ENCODE measurements at regions not wholly inside any gene's neighbourhood (a gene's known extent, or its start where the extent isn't known, plus 50 kb on each side); places are given as distances from the start of the nearest gene placed in this dataset.

- H3K4me3 ChIP-seq (ENCODE audit: low read depth, low read length): no peak overlapping the region
- no peak overlapping the region for H3K9ac ChIP-seq (ENCODE audit: low read length)
- no peaks in the 10 kb centered on the region for H3K9me3 ChIP-seq (ENCODE audit: control insufficient read depth, insufficient read depth, low read depth, low read length)
- H3K4me1 ChIP-seq (ENCODE audit: control insufficient read depth, insufficient read depth, low read length): peaks cover 4% of the 10 kb centered on the region; the same call in 1 of the 2 replicates
- H3K36me3 ChIP-seq (ENCODE audit: control insufficient read depth, insufficient read depth, low read length): no peaks in the 10 kb centered on the region
- no peak overlapping the region for H3K27ac ChIP-seq (ENCODE audit: low read depth, low read length)
- no peaks in the 10 kb centered on the region for H3K27me3 ChIP-seq (ENCODE audit: control insufficient read depth, insufficient read depth, low read length)
These were observed 474.8 kb downstream of the EFNA5 start for GRCh38 chr5:107195890-107196395.

- H3K4me3 ChIP-seq (ENCODE audit: low read depth, low read length): no peak overlapping the region
- H3K4me1 ChIP-seq (ENCODE audit: control insufficient read depth, insufficient read depth, low read length): no peaks in the 10 kb centered on the region
- H3K36me3 ChIP-seq (ENCODE audit: control insufficient read depth, insufficient read depth, low read length): no peaks in the 10 kb centered on the region
- no peaks in the 10 kb centered on the region for H3K27me3 ChIP-seq (ENCODE audit: control insufficient read depth, insufficient read depth, low read length)
- no peak overlapping the region for H3K9ac ChIP-seq (ENCODE audit: low read length)
- no peak overlapping the region for H3K27ac ChIP-seq (ENCODE audit: low read depth, low read length)
- H3K9me3 ChIP-seq (ENCODE audit: control insufficient read depth, insufficient read depth, low read depth, low read length): 0 out of 2 replicates have a peak, but pooled peaks cover 2% of the 10 kb centered on the region
These were observed 485.9 kb downstream of the EFNA5 start for GRCh38 chr5:107184871-107185270.

GRCh38 chr5:107184066-107184465 lies 486.7 kb downstream of the EFNA5 start:
- no peak overlapping the region for H3K27ac ChIP-seq (ENCODE audit: low read depth, low read length)
- no peak overlapping the region for H3K9ac ChIP-seq (ENCODE audit: low read length)
- H3K4me3 ChIP-seq (ENCODE audit: low read depth, low read length): no peak overlapping the region
- no peaks in the 10 kb centered on the region for H3K36me3 ChIP-seq (ENCODE audit: control insufficient read depth, insufficient read depth, low read length)
- 0 out of 2 replicates have a peak, but pooled peaks cover 2% of the 10 kb centered on the region for H3K9me3 ChIP-seq (ENCODE audit: control insufficient read depth, insufficient read depth, low read depth, low read length)
- H3K4me1 ChIP-seq (ENCODE audit: control insufficient read depth, insufficient read depth, low read length): no peaks in the 10 kb centered on the region
- no peaks in the 10 kb centered on the region for H3K27me3 ChIP-seq (ENCODE audit: control insufficient read depth, insufficient read depth, low read length)

GRCh38 chr5:107170620-107171019 lies 500.1 kb downstream of the EFNA5 start:
- H3K4me3 ChIP-seq (ENCODE audit: low read depth, low read length): no peak overlapping the region
- no peaks in the 10 kb centered on the region for H3K36me3 ChIP-seq (ENCODE audit: control insufficient read depth, insufficient read depth, low read length)
- no peak overlapping the region for H3K27ac ChIP-seq (ENCODE audit: low read depth, low read length)
- H3K9me3 ChIP-seq (ENCODE audit: control insufficient read depth, insufficient read depth, low read depth, low read length): peaks cover 29% of the 10 kb centered on the region
- no peaks in the 10 kb centered on the region for H3K27me3 ChIP-seq (ENCODE audit: control insufficient read depth, insufficient read depth, low read length)
- H3K4me1 ChIP-seq (ENCODE audit: control insufficient read depth, insufficient read depth, low read length): no peaks in the 10 kb centered on the region
- no peak overlapping the region for H3K9ac ChIP-seq (ENCODE audit: low read length)

- H3K36me3 ChIP-seq (ENCODE audit: control insufficient read depth, insufficient read depth, low read length): no peaks in the 10 kb centered on the region
- H3K27ac ChIP-seq (ENCODE audit: low read depth, low read length): no peak overlapping the region
- H3K9ac ChIP-seq (ENCODE audit: low read length): no peak overlapping the region
- no peaks in the 10 kb centered on the region for H3K4me1 ChIP-seq (ENCODE audit: control insufficient read depth, insufficient read depth, low read length)
- H3K9me3 ChIP-seq (ENCODE audit: control insufficient read depth, insufficient read depth, low read depth, low read length): peaks cover 29% of the 10 kb centered on the region
- H3K4me3 ChIP-seq (ENCODE audit: low read depth, low read length): no peak overlapping the region
- no peaks in the 10 kb centered on the region for H3K27me3 ChIP-seq (ENCODE audit: control insufficient read depth, insufficient read depth, low read length)
These were observed 500.9 kb downstream of the EFNA5 start for GRCh38 chr5:107169867-107170266.

GRCh38 chr5:107168848-107169752 lies 501.6 kb downstream of the EFNA5 start:
- no peaks in the 10 kb centered on the region for H3K36me3 ChIP-seq (ENCODE audit: control insufficient read depth, insufficient read depth, low read length)
- H3K4me3 ChIP-seq (ENCODE audit: low read depth, low read length): no peak overlapping the region
- no peaks in the 10 kb centered on the region for H3K27me3 ChIP-seq (ENCODE audit: control insufficient read depth, insufficient read depth, low read length)
- no peak overlapping the region for H3K9ac ChIP-seq (ENCODE audit: low read length)
- H3K27ac ChIP-seq (ENCODE audit: low read depth, low read length): no peak overlapping the region
- peaks cover 26% of the 10 kb centered on the region for H3K9me3 ChIP-seq (ENCODE audit: control insufficient read depth, insufficient read depth, low read depth, low read length)
- no peaks in the 10 kb centered on the region for H3K4me1 ChIP-seq (ENCODE audit: control insufficient read depth, insufficient read depth, low read length)

- Histone ChIP-seq H3K4me1 (ENCODE audit: control insufficient read depth, insufficient read depth, low read length) (no peaks in the 10 kb centered on the region), H3K9ac (ENCODE audit: low read length) (no peak overlapping the region), H3K27ac (ENCODE audit: low read depth, low read length) (no peak overlapping the region), H3K27me3 (ENCODE audit: control insufficient read depth, insufficient read depth, low read length) (no peaks in the 10 kb centered on the region), H3K9me3 (ENCODE audit: control insufficient read depth, insufficient read depth, low read depth, low read length) (peaks cover 23% of the 10 kb centered on the region), H3K36me3 (ENCODE audit: control insufficient read depth, insufficient read depth, low read length) (no peaks in the 10 kb centered on the region), H3K4me3 (ENCODE audit: low read depth, low read length) (no peak overlapping the region)
These were observed 502.7 kb downstream of the EFNA5 start for GRCh38 chr5:107168086-107168485.

- Histone ChIP-seq H3K27me3 (ENCODE audit: control insufficient read depth, insufficient read depth, low read length) (no peaks in the 10 kb centered on the region), H3K27ac (ENCODE audit: low read depth, low read length) (no peak overlapping the region), H3K9me3 (ENCODE audit: control insufficient read depth, insufficient read depth, low read depth, low read length) (peaks cover 11% of the 10 kb centered on the region), H3K9ac (ENCODE audit: low read length) (no peak overlapping the region), H3K36me3 (ENCODE audit: control insufficient read depth, insufficient read depth, low read length) (no peaks in the 10 kb centered on the region), H3K4me1 (ENCODE audit: control insufficient read depth, insufficient read depth, low read length) (no peaks in the 10 kb centered on the region), H3K4me3 (ENCODE audit: low read depth, low read length) (no peak overlapping the region)
These were observed 505.4 kb downstream of the EFNA5 start for GRCh38 chr5:107165296-107165695.

- H3K27me3 ChIP-seq (ENCODE audit: control insufficient read depth, insufficient read depth, low read length): no peaks in the 10 kb centered on the region
- H3K36me3 ChIP-seq (ENCODE audit: control insufficient read depth, insufficient read depth, low read length): no peaks in the 10 kb centered on the region
- H3K9ac ChIP-seq (ENCODE audit: low read length): no peak overlapping the region
- no peak overlapping the region for H3K27ac ChIP-seq (ENCODE audit: low read depth, low read length)
- H3K4me1 ChIP-seq (ENCODE audit: control insufficient read depth, insufficient read depth, low read length): no peaks in the 10 kb centered on the region
- H3K9me3 ChIP-seq (ENCODE audit: control insufficient read depth, insufficient read depth, low read depth, low read length): no peaks in the 10 kb centered on the region
- no peak overlapping the region for H3K4me3 ChIP-seq (ENCODE audit: low read depth, low read length)
These were observed 512.9 kb downstream of the EFNA5 start for GRCh38 chr5:107157809-107158208.

GRCh38 chr5:107155707-107156106 lies 515.0 kb downstream of the EFNA5 start:
- Histone ChIP-seq H3K9ac (ENCODE audit: low read length) (no peak overlapping the region), H3K27ac (ENCODE audit: low read depth, low read length) (no peak overlapping the region), H3K9me3 (ENCODE audit: control insufficient read depth, insufficient read depth, low read depth, low read length) (no peaks in the 10 kb centered on the region)

GRCh38 chr5:107154593-107154992 lies 516.1 kb downstream of the EFNA5 start:
- H3K9me3 ChIP-seq (ENCODE audit: control insufficient read depth, insufficient read depth, low read depth, low read length): no peaks in the 10 kb centered on the region
- no peak overlapping the region for H3K27ac ChIP-seq (ENCODE audit: low read depth, low read length)
- no peaks in the 10 kb centered on the region for H3K36me3 ChIP-seq (ENCODE audit: control insufficient read depth, insufficient read depth, low read length)

More at GRCh38 chr5:107155707-107156106, 515.0 kb downstream of the EFNA5 start:
- no peaks in the 10 kb centered on the region for H3K36me3 ChIP-seq (ENCODE audit: control insufficient read depth, insufficient read depth, low read length)
- H3K4me1 ChIP-seq (ENCODE audit: control insufficient read depth, insufficient read depth, low read length): no peaks in the 10 kb centered on the region
- H3K27me3 ChIP-seq (ENCODE audit: control insufficient read depth, insufficient read depth, low read length): no peaks in the 10 kb centered on the region
- no peak overlapping the region for H3K4me3 ChIP-seq (ENCODE audit: low read depth, low read length)

More at GRCh38 chr5:107154593-107154992, 516.1 kb downstream of the EFNA5 start:
- H3K4me3 ChIP-seq (ENCODE audit: low read depth, low read length): no peak overlapping the region
- no peaks in the 10 kb centered on the region for H3K27me3 ChIP-seq (ENCODE audit: control insufficient read depth, insufficient read depth, low read length)
- H3K9ac ChIP-seq (ENCODE audit: low read length): no peak overlapping the region
- no peaks in the 10 kb centered on the region for H3K4me1 ChIP-seq (ENCODE audit: control insufficient read depth, insufficient read depth, low read length)

All from HUES6 (cell line).